ENCODE measurements at regions not wholly inside any gene's neighbourhood (a gene's known extent, or its start where the extent isn't known, plus 50 kb on each side); places are given as distances from the start of the nearest gene placed in this dataset.
"Not testable (repeated sequence)": the region's sequence is repeated elsewhere in the genome, so short reads cannot be mapped to it uniquely, and the experiment has no call there.

GRCh38 chr21:13876999-13877398, 267.4 kb downstream of the POTED start:
- DNase-seq (ENCODE audit: low spot score); POLR2A ChIA-PET; H3K4me3 ChIP-seq (replicated peaks in 1 of 3; ENCODE audit: insufficient read depth in 1 of 3, low read depth in 2 of 3, low read length in 3 of 3); H3K9ac ChIP-seq (ENCODE audit: insufficient read depth, low read depth, low read length); ATAC-seq; H3K79me2 ChIP-seq (ENCODE audit: insufficient read depth, low read length); H4K20me1 ChIP-seq (ENCODE audit: insufficient read depth, low read length); FAIRE-seq; CTCF ChIA-PET (ENCODE audit: low intra/inter-chr PET ratio, low total read pairs); H3K9me3 ChIP-seq (ENCODE audit: low read length); BruUV-seq (replicated peaks); H3K27me3 ChIP-seq (ENCODE audit: control insufficient read depth in 1 of 2, insufficient read depth in 2 of 2, low read length in 2 of 2); H2AFZ ChIP-seq (ENCODE audit: low read length); intact Hi-C loops (cut with micrococcal nuclease; ENCODE audit: unreplicated experiment); H3K4me1 ChIP-seq (ENCODE audit: insufficient read depth, low read length); in situ Hi-C loops (cut with HindIII; ENCODE audit: extremely low pct_ligation_motif_present, low pct_unique_long_range_greater_than_20kb); H3K4me2 ChIP-seq (ENCODE audit: low read depth, low read length); H3K27ac ChIP-seq (ENCODE audit: extremely low read length, insufficient read depth, low read length); H3K36me3 ChIP-seq (replicated peaks in 1 of 2; ENCODE audit: control insufficient read depth in 1 of 2, insufficient read depth in 2 of 2, low read length in 2 of 2): not testable (repeated sequence)

DNA sequence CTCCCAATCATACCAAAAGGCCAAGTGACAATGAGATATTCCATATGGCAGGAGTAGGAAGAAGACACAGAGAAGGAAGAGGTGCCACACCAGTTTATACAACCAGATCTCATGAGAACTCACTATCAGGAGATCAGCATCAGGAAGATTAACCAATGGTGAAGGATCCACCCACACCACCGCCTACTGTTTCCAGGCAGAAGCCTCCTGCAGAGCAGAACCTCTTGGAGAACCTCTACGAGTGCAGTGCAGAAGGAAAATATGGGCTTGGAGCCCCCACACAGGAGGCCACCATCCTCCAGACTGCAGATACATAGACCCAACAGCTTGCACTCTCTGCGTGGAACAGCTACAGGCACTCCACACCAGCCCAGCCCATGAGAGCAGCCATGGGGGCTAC, 264.4 kb downstream of the POTED start:
- intact Hi-C loops (cut with micrococcal nuclease; ENCODE audit: unreplicated experiment); H3K4me2 ChIP-seq (ENCODE audit: low read depth, low read length); ATAC-seq; H3K36me3 ChIP-seq (replicated peaks in 1 of 2; ENCODE audit: control insufficient read depth in 1 of 2, insufficient read depth in 2 of 2, low read length in 2 of 2); H2AFZ ChIP-seq (ENCODE audit: low read length); FAIRE-seq; H3K4me3 ChIP-seq (replicated peaks in 1 of 3; ENCODE audit: insufficient read depth in 1 of 3, low read depth in 2 of 3, low read length in 3 of 3); in situ Hi-C loops (cut with HindIII; ENCODE audit: extremely low pct_ligation_motif_present, low pct_unique_long_range_greater_than_20kb); H3K27me3 ChIP-seq (ENCODE audit: control insufficient read depth in 1 of 2, insufficient read depth in 2 of 2, low read length in 2 of 2); H3K4me1 ChIP-seq (ENCODE audit: insufficient read depth, low read length); H3K9ac ChIP-seq (ENCODE audit: insufficient read depth, low read depth, low read length); DNase-seq (ENCODE audit: low spot score); H3K79me2 ChIP-seq (ENCODE audit: insufficient read depth, low read length); CTCF ChIA-PET (ENCODE audit: low intra/inter-chr PET ratio, low total read pairs); POLR2A ChIA-PET; H4K20me1 ChIP-seq (ENCODE audit: insufficient read depth, low read length); BruUV-seq (replicated peaks); H3K27ac ChIP-seq (ENCODE audit: extremely low read length, insufficient read depth, low read length); H3K9me3 ChIP-seq (ENCODE audit: low read length): not testable (repeated sequence)
- WGBS (ENCODE audit: low lambda C conversion rate), result 0% methylated on average over 1 of the region's 3 CpGs

GRCh38 chr21:13854638-13855037, 245.1 kb downstream of the POTED start:
- Histone ChIP-seq H3K4me2 (ENCODE audit: low read depth, low read length) (no peak overlapping the region), H3K4me1 (ENCODE audit: insufficient read depth, low read length) (no peaks in the 10 kb centered on the region), H2AFZ (ENCODE audit: low read length) (no peak overlapping the region), H3K27ac (ENCODE audit: extremely low read length, insufficient read depth, low read length) (no peak overlapping the region), H3K27me3 (ENCODE audit: control insufficient read depth in 1 of 2, insufficient read depth in 2 of 2, low read length in 2 of 2) (no peaks in the 10 kb centered on the region; a peak in 1 of 5 replicates), H3K79me2 (ENCODE audit: insufficient read depth, low read length) (no peaks in the 10 kb centered on the region), H3K36me3 (replicated peaks in 1 of 2; ENCODE audit: control insufficient read depth in 1 of 2, insufficient read depth in 2 of 2, low read length in 2 of 2) (no peaks in the 10 kb centered on the region), H3K9me3 (ENCODE audit: low read length) (peaks cover 9% of the 10 kb centered on the region; the same call in 1 of the 2 replicates), H3K4me3 (replicated peaks in 1 of 3; ENCODE audit: insufficient read depth in 1 of 3, low read depth in 2 of 3, low read length in 3 of 3) (no peak overlapping the region), H4K20me1 (ENCODE audit: insufficient read depth, low read length) (no peaks in the 10 kb centered on the region), H3K9ac (ENCODE audit: insufficient read depth, low read depth, low read length) (no peak overlapping the region)
- CTCF ChIA-PET (ENCODE audit: low intra/inter-chr PET ratio, low total read pairs), result no interaction called here
- ATAC-seq, result no peak
- POLR2A ChIA-PET, result no interaction called here
- in situ Hi-C loops (cut with HindIII; ENCODE audit: extremely low pct_ligation_motif_present, low pct_unique_long_range_greater_than_20kb) (no loop called here), intact Hi-C loops (cut with micrococcal nuclease; ENCODE audit: unreplicated experiment) (no loop called here)
- BruUV-seq (replicated peaks), result no TSS peak
- no peak for DNase-seq (ENCODE audit: low spot score)
- no peak for FAIRE-seq
- 13% methylated on average over 3 of the region's 7 CpGs for WGBS (ENCODE audit: low lambda C conversion rate)
- TF ChIP-seq ZNF619 (CRISPR knock-in tag; IDR thresholded peaks at IDR 0.05) (no peak), ZNF224 (CRISPR knock-in tag; IDR thresholded peaks at IDR 0.05) (no peak), MED1 (CRISPR knock-in tag; IDR thresholded peaks at IDR 0.05) (no peak), ZNF607 (CRISPR knock-in tag; IDR thresholded peaks at IDR 0.05; ENCODE audit: borderline replicate concordance) (no peak)
- TF ChIP-seq, protein P1, sequence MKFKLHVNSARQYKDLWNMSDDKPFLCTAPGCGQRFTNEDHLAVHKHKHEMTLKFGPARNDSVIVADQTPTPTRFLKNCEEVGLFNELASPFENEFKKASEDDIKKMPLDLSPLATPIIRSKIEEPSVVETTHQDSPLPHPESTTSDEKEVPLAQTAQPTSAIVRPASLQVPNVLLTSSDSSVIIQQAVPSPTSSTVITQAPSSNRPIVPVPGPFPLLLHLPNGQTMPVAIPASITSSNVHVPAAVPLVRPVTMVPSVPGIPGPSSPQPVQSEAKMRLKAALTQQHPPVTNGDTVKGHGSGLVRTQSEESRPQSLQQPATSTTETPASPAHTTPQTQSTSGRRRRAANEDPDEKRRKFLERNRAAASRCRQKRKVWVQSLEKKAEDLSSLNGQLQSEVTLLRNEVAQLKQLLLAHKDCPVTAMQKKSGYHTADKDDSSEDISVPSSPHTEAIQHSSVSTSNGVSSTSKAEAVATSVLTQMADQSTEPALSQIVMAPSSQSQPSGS (CRISPR knock-in tag; IDR thresholded peaks at IDR 0.05), result no peak

DNA sequence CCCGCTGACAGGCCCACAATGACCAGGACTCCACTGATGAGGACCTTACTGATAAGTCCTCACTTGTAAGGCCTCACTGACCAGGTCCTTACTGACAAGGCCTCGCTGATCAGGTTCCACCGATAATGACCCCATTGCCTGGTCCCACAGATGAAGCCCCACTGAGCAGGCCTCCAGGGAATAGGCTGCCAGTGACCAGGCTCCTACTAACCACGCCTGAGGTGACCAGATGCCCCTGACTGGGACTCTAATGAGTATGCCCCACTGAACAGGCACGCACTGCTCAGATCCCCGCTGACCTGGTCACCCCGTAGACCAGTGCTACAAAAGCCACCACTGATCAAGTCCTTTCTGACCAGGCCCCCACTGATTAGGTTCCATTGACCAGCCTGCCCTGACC, 241.2 kb downstream of the POTED start:
- H3K4me3 ChIP-seq (replicated peaks in 1 of 3; ENCODE audit: insufficient read depth in 1 of 3, low read depth in 2 of 3, low read length in 3 of 3); FAIRE-seq; ATAC-seq; H2AFZ ChIP-seq (ENCODE audit: low read length); BruUV-seq (replicated peaks); H3K4me1 ChIP-seq (ENCODE audit: insufficient read depth, low read length); H3K9ac ChIP-seq (ENCODE audit: insufficient read depth, low read depth, low read length); H3K79me2 ChIP-seq (ENCODE audit: insufficient read depth, low read length); H3K36me3 ChIP-seq (replicated peaks in 1 of 2; ENCODE audit: control insufficient read depth in 1 of 2, insufficient read depth in 2 of 2, low read length in 2 of 2); DNase-seq (ENCODE audit: low spot score); H3K4me2 ChIP-seq (ENCODE audit: low read depth, low read length); CTCF ChIA-PET (ENCODE audit: low intra/inter-chr PET ratio, low total read pairs); H3K27me3 ChIP-seq (ENCODE audit: control insufficient read depth in 1 of 2, insufficient read depth in 2 of 2, low read length in 2 of 2); intact Hi-C loops (cut with micrococcal nuclease; ENCODE audit: unreplicated experiment); POLR2A ChIA-PET; H3K27ac ChIP-seq (ENCODE audit: extremely low read length, insufficient read depth, low read length); H4K20me1 ChIP-seq (ENCODE audit: insufficient read depth, low read length); in situ Hi-C loops (cut with HindIII; ENCODE audit: extremely low pct_ligation_motif_present, low pct_unique_long_range_greater_than_20kb): not testable (repeated sequence)
- peaks cover 39% of the 10 kb centered on the region for H3K9me3 ChIP-seq (ENCODE audit: low read length)
- WGBS (ENCODE audit: low lambda C conversion rate), result 3% methylated on average over 5 of the region's 7 CpGs
